WTC11 (cell line): ENCODE measurements at regions not wholly inside any gene's neighbourhood (a gene's known extent, or its start where the extent isn't known, plus 50 kb on each side); places are given as distances from the start of the nearest gene placed in this dataset.

ENCODE experiments used
- AFF4 ChIP-seq: sonication (generic); formaldehyde crosslinking; IDR thresholded peaks from 2 replicates; pipeline ENCODE4 v1.8.1; 2023; ENCODE audit warnings: mild to moderate bottlenecking, missing genetic modification reagents, borderline replicate concordance
- ARID4B ChIP-seq: sonication (generic); formaldehyde crosslinking; IDR thresholded peaks from 2 replicates; pipeline ENCODE4 v1.8.0; 2023; ENCODE audit warnings: missing genetic modification reagents, mild to moderate bottlenecking, borderline replicate concordance
- ATF6 ChIP-seq: sonication (generic); formaldehyde crosslinking; IDR thresholded peaks from 2 replicates; pipeline ENCODE4 v1.8.1; 2023; ENCODE audit warnings: mild to moderate bottlenecking, missing genetic modification reagents
- CTCF ChIP-seq: fragments of 200-600 bp; IDR thresholded peaks from 2 replicates; pipeline ENCODE4 v1.8.0; 2022; ENCODE audit warnings: antibody characterized with exemption
- HMGXB4 ChIP-seq: sonication (generic); formaldehyde crosslinking; IDR thresholded peaks from 2 replicates; pipeline ENCODE4 v1.8.1; 2023; ENCODE audit warnings: mild to moderate bottlenecking, moderate library complexity, missing genetic modification reagents
- JUN ChIP-seq: sonication (generic); formaldehyde crosslinking; IDR thresholded peaks from 2 replicates; pipeline ENCODE4 v1.8.0; 2023; ENCODE audit warnings: mild to moderate bottlenecking, missing genetic modification reagents
- MAX ChIP-seq: sonication (generic); formaldehyde crosslinking; IDR thresholded peaks from 2 replicates; pipeline ENCODE4 v1.8.0; 2022; ENCODE audit warnings: mild to moderate bottlenecking, missing genetic modification reagents
- NR3C1 ChIP-seq: sonication (generic); formaldehyde crosslinking; conservative IDR thresholded peaks from 2 replicates; pipeline ENCODE4 v1.8.1; 2023; ENCODE audit warnings: low read depth, mild to moderate bottlenecking, missing genetic modification reagents
- OVOL2 ChIP-seq: fragments of 250-450 bp; sonication (Bioruptor Pico); IDR thresholded peaks from 2 replicates; pipeline ENCODE4 v1.9.0; 2021; ENCODE audit warnings: mild to moderate bottlenecking, borderline replicate concordance
- SP1 ChIP-seq: sonication (generic); formaldehyde crosslinking; conservative IDR thresholded peaks from 2 replicates; pipeline ENCODE4 v1.8.1; 2022; ENCODE audit warnings: missing genetic modification reagents
- USF1 ChIP-seq: sonication (generic); formaldehyde crosslinking; IDR thresholded peaks from 2 replicates; pipeline ENCODE4 v1.8.0; 2022; ENCODE audit warnings: mild to moderate bottlenecking, missing genetic modification reagents
- ZBTB21 ChIP-seq: sonication (generic); formaldehyde crosslinking; IDR thresholded peaks from 2 replicates; pipeline ENCODE4 v1.8.1; 2023; ENCODE audit warnings: mild to moderate bottlenecking, missing genetic modification reagents, borderline replicate concordance
- ZBTB43 ChIP-seq: sonication (generic); formaldehyde crosslinking; IDR thresholded peaks from 2 replicates; pipeline ENCODE4 v1.8.1; 2023; ENCODE audit warnings: mild to moderate bottlenecking, missing genetic modification reagents
- ZNF263 ChIP-seq: sonication (generic); formaldehyde crosslinking; IDR thresholded peaks from 2 replicates; pipeline ENCODE4 v1.8.1; 2022; ENCODE audit warnings: low read depth, mild to moderate bottlenecking, moderate library complexity, missing genetic modification reagents

GRCh38 chr2:240324312-240325015 is 111.0 kb upstream of the GPC1 start:
- TF ChIP-seq CTCF (no peak), USF1 (CRISPR knock-in tag) (no peak), NR3C1 (CRISPR knock-in tag) (no peak), SP1 (no peak), ZBTB21 (CRISPR knock-in tag) (no peak), ZBTB43 (CRISPR knock-in tag) (no peak), JUN (CRISPR knock-in tag) (no peak), HMGXB4 (CRISPR knock-in tag) (no peak), ATF6 (CRISPR knock-in tag) (no peak), AFF4 (CRISPR knock-in tag) (no peak), ZNF263 (CRISPR knock-in tag) (no peak), OVOL2 (no peak), MAX (no peak), ARID4B (CRISPR knock-in tag) (no peak)
